ENCODE measurements at regions not wholly inside any gene's neighbourhood (a gene's known extent, or its start where the extent isn't known, plus 50 kb on each side); places are given as distances from the start of the nearest gene placed in this dataset.

GRCh38 chr7:115252461-115252860, 330.6 kb downstream of the MDFIC start:
- TF ChIP-seq CTCF (IDR thresholded peaks at IDR 0.05), result no peak
- TF ChIP-seq POLR2A (IDR thresholded peaks at IDR 0.05), result no peak

Data from ovary (tissue), 3 donors.